Left renal cortex interstitium (tissue), 4 donors: ENCODE measurements at regions not wholly inside any gene's neighbourhood (a gene's known extent, or its start where the extent isn't known, plus 50 kb on each side); places are given as distances from the start of the nearest gene placed in this dataset.

Source experiments
- DNase-seq, 4 donors: peaks; one replicate each; pipeline ENCODE4 v3.0.0-alpha.2; 2013; ENCODE audit warnings: low read depth in 4 of 4, low spot score in 2 of 4, missing footprints in 1 of 4

- DNase-seq: no peak
Measured at GRCh38 chr15:29558261-29558660, 264.0 kb downstream of the TJP1 start.

DNA sequence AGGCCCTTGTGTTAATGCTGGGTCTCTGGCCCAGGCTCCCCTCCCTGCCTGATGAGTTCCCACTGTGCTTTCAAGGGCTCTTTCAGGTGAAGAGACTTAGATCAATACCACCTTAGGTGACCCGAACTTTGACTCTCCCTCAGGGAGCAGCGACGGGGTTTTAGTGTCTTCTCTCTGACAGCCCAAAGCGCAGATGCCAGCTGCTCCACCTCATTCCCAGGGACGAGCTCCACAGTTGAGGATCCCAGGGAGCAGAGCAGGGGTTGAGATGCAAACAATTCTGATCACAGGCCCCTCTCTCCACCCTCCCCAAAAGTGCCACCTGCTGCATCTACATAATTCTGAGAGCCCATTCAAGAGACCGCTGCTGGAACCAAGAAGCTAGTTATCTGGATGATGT lies 265.1 kb downstream of the TJP1 start:
- DNase-seq: no peak

DNA sequence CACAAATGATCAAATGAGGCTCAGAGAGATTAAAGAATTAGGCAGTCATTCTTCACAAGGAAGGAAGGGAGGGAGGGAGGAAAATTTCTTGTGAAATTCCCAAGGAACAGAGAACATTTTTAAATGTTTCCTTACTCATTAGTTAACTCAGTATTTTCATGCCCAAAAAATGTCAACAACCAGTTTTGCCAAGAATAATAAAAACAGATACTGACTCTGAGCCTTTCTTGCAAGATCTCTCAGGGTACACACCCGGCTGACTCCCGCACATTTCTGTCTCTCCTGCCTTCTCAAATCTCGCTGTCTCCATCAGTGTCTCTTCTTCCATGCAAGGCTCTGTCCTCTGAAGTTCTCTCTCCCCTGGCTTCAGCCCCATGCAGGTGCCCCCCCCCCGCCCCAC lies 265.9 kb downstream of the TJP1 start:
- DNase-seq: no peak

GRCh38 chr15:29554531-29554930 lies 267.7 kb downstream of the TJP1 start:
- DNase-seq: no peak

- no peak for DNase-seq
Measured at GRCh38 chr15:29550834-29551465, 271.3 kb downstream of the TJP1 start.

GRCh38 chr15:29548006-29548405 lies 274.3 kb downstream of the TJP1 start:
- DNase-seq: no peak

GRCh38 chr15:29544513-29545128 lies 275.0 kb upstream of the NSMCE3 start:
- DNase-seq: no peak

DNA sequence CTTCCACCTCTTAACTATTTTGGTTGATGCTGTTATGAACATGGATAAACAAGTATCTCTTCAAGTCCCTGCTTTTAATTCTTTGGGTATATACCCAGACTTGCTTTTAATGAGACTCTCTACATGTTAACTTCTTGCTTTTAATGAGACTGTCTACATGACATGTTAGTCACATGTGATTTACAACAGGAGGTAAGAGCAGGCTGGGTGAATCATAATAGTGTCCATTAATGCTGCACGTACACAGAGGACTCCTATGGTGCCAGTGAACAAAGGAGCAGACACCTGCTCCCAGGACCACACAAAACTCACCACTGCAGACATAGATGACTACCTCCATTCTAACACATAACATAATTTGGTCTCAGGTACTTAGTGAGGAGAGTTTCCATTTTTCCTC lies 273.4 kb upstream of the NSMCE3 start:
- DNase-seq: no peak

GRCh38 chr15:29541309-29541708 lies 271.7 kb upstream of the NSMCE3 start:
- DNase-seq: no peak

DNA sequence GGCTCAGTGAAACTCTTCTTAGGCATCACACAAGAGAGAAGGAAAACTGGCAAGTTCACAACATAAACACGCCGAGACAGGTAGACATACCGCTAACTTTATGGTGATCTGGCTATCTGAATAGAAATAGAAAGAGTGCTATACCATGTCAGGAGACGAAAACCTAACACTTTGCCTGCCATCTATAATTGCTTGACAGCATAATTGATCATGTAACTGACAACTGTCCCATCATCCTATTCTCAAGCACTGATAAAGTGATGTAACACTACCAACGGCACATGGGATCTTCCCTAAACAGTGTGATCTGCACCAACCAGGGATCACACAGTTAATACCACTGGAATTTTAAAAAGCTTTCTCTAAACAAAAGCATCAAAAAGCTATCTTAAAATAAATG lies 270.9 kb upstream of the NSMCE3 start:
- DNase-seq: no peak

DNA sequence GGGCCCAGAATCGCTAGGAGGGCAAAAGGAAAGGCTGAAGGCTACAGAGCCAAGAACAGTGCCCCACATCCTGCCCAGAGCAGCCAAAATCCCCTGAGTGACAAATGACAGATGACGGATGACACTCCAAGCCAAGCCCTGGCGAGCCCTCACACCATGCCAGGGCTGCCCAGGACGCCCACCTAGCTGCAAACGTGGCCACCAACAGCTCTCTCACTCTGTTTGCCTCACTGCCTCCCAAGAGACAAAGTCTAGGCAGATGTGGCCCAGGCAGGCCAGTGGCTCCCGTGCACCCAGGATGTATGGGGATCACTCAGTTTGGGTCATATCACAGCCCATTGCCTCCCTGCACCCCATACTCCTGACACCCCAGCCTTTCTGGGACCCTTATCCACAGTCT lies 270.1 kb upstream of the NSMCE3 start:
- DNase-seq: no peak

- no peak for DNase-seq
Measured at GRCh38 chr15:29538044-29538443, 268.4 kb upstream of the NSMCE3 start.

DNA sequence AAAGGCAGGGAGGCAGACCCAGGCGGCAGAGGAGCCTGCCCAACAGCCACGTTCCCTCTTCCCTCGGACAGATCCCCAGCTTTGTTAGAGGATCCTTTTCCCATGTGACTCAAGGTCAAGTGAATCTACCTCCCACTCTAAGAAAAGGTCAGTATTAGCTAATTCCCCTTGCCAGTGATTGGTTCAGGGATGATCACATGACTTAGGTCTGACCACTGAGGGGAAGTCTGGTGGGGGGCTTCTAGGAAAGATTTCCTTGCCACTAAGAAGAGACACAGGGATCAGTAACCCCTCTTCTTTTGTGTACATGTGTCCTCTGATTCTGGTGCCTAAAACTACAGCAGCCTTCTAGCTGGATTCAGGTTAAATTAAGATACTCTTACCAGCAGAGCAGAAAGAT lies 266.3 kb upstream of the NSMCE3 start:
- DNase-seq: no peak

DNA sequence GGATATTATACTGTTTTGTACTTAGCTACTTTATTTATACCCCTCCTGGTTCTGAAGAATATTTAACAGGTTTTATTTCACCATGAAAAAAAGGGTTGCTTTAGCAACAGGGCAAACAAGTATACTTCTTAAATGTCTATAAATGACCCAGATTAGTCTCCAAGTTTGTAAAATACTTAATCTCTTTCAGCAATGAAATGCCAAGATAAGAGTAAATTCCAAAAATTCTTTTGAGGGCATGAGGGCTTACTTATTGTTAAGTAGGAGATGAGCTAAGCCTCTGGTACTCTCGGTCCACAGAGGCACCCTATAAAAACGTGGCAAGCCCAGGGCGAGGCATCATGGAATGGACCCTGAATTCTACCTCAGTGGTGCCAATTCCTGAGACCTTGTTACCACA lies 264.8 kb upstream of the NSMCE3 start:
- no peak for DNase-seq

DNA sequence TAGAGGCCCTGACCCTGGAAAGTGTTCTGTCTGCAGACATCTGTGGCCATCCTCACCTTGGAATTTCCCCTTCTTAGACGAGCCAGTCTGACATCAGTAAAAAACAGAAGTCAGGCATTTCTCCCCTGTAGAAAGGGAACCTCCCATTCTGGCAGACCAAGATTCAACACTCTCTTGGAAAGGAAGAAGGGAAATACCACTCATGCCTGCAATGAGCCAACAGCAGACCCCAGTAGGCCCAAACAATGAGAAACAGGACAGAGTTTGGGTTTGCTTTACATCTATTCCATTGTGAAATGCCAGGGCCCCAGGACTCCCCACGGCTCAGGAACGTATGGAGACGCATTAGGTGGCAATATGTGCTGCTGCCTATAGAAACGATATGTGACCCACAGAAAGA lies 264.0 kb upstream of the NSMCE3 start:
- DNase-seq: no peak

DNA sequence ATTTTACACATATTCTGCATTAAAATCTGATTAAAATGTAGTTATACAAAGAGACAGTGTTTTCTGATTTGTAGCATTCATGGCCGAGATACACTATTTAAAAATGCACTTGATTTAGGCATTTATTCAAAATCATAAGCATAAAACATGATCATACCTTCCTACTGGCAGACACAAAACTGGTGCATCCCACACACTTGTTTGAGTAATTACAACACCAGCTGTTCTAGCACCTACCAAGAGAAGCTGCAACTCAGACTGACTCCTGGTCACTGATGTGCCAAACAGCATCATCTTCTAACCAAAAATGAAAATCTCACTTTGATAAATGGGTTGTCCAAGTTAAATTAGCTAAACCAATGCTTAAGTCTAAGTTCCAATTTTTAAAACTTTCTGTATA lies 262.7 kb upstream of the NSMCE3 start:
- no peak for DNase-seq

GRCh38 chr15:29530966-29531365 lies 261.3 kb upstream of the NSMCE3 start:
- no peak for DNase-seq

GRCh38 chr15:29529043-29529442 lies 259.4 kb upstream of the NSMCE3 start:
- no peak for DNase-seq

DNA sequence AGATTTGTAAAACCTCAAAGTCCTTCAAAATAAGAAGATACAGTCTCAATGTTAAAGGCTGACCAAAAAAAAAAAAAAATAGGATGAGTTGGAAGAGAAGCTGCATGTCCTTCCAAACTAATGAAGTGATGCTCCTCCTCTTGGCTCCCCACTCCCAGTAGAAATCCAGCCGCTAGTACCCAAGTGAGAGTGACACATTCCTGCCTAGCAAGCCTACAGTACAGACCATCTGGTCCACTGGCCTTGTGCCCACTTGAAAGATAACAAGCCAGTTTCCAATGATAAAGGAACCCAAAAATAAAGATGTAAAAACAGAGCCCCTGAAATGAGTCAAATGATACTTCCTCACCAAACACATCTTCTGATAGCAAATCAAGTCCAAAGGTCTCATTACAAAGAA lies 258.7 kb upstream of the NSMCE3 start:
- no peak for DNase-seq

GRCh38 chr15:29526802-29527201 lies 257.2 kb upstream of the NSMCE3 start:
- no peak for DNase-seq

GRCh38 chr15:29522373-29523276 lies 253.0 kb upstream of the NSMCE3 start:
- DNase-seq: no peak

- DNase-seq: no peak
Measured at GRCh38 chr15:29518442-29518841, 248.8 kb upstream of the NSMCE3 start.
